COR-L47 (cell line): ENCODE measurements at regions not wholly inside any gene's neighbourhood (a gene's known extent, or its start where the extent isn't known, plus 50 kb on each side); places are given as distances from the start of the nearest gene placed in this dataset.
"Not testable (repeated sequence)": the region's sequence is repeated elsewhere in the genome, so short reads cannot be mapped to it uniquely, and the experiment has no call there.

Source experiments
- DNase-seq: peaks from one replicate; lab custom pipeline; 2025; lab: John Stamatoyannopoulos, UW

DNA sequence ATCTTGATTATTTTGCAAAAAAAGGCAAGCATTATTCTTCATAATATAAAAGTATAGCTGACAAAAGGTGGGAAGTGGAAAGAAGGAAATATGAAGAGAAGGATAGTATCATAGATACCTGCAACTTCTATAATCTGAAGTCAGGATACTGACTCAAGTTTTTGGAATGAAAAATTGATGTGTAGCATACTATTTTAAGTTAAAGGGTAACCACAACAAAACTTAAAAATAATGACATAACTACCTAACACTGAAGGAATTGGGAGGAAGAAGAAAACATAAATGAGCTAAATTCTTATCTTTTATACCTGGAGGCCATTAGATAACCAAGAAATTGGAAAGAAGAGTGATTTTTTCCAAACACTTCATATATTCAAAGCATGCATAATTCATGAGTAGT, 51.8 kb upstream of the TLE1 start:
- no peak for DNase-seq

DNA sequence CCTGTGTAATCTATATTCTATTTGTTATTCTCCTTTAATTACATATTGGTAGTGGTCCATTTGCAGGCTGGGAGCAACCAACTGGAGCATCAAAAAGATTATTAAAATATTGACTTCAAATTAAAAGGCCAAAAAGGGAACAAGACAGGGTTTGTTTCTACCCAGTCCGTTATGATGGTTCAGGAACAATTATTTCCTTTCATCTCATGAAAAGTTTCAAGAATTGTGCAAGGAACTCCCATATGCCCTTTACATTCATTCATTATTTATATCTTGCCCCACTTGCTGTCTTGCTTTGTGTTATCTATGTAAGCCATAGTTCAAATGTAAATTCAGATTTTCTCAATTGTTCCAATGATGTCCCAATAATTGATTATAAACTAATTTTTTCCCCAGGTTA, 58.7 kb upstream of the TLE1 start:
- DNase-seq: no peak

DNA sequence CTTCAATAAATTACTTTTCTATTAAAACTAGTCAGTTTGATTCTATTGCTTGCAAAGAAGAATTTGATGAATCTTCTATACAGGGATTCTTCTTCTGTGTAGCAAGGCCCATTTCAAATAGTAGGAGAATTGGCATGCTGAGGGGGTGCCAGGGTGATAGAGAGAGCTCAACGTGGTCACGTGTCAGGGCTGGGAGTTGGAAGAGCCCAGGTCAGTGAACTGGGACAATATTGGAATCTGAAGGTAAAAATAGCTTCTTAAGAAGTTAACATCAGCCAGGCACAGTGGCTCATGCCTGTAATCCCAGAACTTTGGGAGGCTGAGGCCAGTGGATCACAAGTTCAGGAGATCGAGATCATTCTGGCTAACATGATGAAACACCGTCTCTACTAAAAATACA, 64.1 kb upstream of the TLE1 start:
- no peak for DNase-seq

DNA sequence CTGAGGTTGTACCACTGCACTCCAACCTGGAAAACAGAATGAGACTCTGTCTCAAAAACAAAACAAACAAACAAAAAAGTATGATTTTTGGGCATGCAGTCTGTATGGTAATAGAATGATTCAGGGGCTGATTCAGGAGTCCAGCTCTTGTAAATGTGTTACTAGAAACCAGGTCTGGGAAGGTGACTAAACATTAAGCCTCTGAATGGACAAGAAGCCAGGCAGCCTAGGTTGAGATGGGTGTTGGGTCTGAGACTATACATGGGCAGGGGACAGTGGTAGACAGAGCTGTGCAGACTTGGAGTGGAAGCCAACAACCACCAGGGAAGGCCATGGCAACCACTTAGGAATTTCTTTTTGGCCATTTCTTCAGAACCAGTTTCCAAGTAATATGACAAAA, 64.9 kb upstream of the TLE1 start:
- no peak for DNase-seq

DNA sequence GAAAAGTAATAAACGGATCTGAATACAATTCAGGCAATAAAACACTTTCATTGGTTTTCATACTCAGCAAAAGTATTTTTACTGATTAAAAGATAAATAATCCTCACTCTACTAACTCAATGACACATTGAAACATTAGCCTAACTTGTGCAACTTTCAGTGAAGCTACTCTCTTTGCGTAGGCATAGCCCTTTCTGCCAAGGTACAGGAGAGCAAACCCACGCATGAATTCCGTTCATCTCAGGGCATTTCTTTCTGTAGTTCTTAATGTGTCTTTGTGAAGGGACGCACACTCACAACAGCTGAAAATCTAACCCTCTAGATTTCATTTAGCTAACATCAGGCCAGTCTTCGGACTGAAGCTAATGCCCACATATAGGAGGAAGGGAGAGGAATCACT, 66.4 kb upstream of the TLE1 start:
- no peak for DNase-seq

DNA sequence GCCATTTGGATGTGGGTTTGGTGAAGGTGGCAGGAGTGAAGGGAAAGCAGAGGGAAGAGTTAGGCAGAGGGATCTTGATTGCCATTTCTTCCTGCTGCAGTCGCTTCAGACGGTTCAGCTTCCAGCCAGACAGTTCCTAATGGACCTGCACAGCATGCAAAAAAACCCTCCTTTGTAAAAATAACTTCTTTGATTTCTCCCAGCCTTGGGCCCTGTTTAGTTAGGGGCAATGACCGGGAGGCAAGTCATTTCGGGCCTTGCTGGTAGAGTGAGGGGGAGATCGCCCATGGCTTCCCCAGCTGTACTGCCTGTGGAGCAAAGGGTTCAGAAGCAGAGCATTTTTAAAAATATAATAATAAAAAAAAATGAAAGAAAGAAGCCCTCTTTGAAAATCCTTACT, 67.2 kb upstream of the TLE1 start:
- DNase-seq: no peak

DNA sequence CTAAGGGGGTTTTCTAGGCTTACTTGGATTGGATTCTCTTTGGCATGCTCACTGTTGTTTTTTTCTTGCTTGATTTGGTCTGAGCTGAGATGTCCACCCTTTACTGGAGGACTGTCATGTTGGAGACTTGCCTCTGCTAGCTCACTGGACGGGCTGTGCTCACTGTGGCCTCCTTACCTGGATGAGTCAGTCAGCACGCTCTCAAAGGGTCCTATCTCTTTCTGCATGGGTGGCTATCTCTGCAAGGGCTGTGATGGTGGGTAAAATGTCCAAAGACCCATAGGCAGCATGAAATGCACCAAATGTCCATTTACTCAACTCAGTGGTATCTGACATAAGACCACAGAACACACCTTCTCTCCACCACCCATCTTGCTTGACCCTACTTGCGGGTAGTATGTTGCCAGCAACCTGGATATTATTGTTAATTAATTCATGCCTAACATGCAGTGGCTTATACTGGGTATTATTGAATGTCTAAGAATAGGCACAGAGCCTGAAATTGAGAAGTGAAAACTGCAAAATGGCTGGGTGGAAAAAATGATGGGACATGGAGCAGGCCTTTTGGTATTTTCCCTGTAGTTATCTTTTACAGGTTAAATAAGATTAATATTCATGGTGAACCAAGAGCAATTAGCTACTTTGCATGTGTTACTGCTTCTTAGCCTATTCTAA, 68.9 kb upstream of the TLE1 start:
- no peak for DNase-seq

DNA sequence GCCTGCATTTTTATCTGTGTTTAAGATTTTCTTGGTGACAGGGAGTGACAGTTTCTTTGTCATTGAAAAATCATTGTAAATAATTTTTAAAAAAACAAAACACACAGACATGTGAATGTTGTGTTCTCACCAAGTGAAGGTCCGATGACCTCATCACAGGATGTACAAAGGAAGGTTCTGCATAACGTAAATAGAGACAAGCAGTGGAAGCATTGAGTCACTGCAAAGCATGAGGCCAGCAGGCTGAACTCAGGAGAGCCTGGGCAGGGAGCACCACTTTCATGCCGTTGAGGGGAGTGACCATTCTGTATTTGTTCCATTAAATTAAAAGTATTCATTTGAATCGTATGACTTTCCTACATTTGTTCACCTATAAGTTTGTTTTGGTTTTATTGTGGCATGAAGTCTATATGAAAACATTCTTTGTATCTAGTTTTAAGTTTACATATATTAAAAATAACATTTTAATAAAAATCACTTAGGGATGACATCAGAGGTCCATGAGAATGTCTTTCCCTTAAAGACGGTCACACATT, 70.4 kb upstream of the TLE1 start:
- DNase-seq: no peak

DNA sequence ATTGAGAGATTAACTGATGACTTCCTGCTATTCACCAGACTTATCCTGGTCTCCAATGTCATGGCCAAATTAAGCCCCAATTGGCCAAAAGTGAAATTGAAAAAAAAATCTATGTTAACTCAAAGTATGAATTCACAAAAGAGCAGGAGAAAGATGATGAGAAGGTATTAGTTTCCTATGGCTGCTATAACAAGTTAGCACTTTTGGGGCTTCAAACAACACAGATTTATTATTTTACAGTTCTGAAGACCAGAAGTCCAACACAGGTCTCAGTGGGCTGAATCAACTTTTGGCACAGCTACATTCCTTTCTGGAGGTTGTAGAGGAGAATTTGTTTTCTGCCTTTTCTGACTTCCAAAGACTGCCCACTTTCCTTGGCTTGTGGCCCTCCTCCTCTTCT, 78.6 kb upstream of the TLE1 start:
- no peak for DNase-seq

DNA sequence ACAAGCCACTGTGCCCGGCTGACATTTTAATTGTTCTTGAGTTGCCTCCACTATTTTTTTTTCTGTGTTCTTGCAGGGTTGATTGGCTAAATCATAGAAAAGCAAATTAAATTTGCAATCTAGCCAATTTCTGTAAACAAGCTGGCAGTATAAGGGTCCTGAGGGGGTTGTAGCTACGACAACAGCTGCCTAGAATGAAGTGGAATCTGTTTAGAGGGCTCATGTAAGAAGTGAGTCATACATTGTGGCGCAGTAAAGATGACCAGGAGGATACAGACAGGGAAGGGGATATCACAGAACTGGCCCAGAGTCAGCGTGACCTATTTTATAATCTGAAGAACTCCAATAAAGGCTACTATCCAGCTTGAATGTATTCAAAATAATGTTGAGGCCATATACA, 82.2 kb upstream of the TLE1 start:
- DNase-seq: no peak

DNA sequence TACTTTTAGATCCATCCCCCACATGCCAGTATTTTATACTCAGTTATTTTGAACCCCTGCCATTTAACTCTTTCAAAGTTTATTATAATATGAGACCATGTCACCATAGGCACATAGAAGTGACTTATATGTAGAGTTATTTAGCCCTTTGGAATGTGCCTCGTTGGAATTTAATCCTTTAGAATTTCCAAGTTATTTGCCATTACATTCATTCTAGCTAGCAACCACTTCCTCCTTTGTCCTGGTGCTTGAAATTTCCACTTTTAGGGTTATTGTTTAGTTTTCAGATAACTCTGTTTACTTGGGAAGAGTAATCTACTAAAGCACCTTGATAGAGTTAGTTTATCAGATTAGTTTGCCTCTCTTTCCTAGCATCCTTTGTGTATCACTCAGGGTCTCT, 82.8 kb upstream of the TLE1 start:
- no peak for DNase-seq

DNA sequence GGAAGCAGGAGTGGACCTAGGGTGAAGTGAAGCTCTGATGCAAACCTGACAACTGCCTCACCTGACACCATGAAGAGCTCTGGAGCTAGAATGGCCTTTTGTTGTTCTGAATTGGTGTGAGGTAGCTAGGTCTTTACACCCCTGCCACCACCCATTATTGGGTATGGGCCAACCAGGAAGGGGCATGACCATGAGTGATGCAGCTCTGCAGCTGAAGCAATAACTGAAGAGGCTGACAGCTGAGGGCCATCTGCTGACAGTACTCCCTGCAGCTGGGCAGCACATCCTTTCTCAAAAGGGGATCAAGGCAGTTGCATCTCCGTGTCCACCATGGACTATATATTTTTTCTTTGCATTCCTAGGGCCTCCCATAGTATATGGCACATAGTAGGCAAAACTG, 87.0 kb upstream of the TLE1 start:
- no peak for DNase-seq

DNA sequence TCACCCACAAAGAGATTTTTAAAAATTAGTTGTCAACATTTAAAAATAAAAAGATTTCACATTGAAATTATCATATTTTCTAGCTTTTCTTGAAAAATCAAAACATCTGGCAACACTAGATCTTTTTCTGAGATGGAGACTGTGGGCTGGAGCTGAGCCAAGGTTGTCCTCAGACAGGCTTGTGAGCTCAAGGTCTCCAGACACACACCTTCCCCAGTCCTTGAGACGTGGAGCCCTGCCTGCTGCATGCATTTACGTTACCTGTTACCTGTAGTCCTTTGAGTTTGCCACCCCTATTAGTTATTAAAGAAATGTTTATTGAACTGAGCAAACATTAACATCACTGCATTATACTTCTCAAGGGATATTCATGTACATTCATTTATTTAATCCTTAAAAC, 87.5 kb upstream of the TLE1 start:
- no peak for DNase-seq

DNA sequence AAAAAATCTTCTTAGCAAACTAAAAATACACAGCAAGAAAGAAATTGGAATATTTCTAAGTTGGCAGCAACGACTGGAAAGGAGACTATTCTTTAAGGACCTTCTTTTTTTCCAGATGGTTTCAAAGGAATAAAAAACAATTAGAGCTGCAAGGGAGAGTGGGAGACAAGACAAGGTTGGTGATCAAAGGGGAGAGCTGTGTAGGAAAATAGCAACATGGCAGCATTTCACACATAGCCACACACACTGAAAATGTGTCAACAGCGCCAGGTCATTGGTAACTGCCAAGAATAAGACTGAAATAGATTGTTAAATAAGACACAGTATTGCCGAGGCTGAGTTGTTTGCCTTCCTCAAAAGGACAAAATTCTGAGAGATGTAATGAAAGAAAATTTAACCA, 88.1 kb upstream of the TLE1 start:
- DNase-seq: no peak

DNA sequence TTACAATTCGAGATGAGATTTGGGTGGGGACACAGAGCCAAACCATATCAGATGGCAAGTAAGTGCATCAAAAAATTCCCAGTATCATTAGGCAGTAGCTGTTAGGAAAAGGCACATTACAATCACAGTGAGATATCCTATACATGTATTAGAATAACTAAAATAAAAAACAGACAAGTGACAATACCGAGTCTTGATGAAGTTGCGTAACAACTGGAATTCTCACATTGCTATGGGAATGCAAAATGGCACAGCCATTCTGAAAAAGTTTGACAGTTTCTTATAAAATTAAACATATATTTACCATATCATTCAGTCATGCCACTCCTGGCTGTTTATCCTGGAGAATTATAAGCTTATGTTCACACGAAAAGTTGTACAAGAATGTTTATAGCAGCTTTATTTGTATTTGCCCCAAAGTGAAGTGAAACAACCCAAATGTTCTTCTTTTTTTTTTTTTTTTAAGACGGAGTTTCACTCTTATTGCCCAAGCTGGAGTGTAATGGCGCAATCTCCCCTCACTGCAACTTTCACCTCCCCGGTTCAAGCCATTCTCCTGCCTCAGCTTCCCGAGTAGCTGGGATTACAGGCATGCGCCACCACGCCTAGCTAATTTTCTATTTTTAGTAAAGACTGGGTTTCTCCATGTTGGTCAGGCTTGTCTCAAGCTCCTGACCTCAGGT, 93.1 kb upstream of the TLE1 start:
- no peak for DNase-seq

DNA sequence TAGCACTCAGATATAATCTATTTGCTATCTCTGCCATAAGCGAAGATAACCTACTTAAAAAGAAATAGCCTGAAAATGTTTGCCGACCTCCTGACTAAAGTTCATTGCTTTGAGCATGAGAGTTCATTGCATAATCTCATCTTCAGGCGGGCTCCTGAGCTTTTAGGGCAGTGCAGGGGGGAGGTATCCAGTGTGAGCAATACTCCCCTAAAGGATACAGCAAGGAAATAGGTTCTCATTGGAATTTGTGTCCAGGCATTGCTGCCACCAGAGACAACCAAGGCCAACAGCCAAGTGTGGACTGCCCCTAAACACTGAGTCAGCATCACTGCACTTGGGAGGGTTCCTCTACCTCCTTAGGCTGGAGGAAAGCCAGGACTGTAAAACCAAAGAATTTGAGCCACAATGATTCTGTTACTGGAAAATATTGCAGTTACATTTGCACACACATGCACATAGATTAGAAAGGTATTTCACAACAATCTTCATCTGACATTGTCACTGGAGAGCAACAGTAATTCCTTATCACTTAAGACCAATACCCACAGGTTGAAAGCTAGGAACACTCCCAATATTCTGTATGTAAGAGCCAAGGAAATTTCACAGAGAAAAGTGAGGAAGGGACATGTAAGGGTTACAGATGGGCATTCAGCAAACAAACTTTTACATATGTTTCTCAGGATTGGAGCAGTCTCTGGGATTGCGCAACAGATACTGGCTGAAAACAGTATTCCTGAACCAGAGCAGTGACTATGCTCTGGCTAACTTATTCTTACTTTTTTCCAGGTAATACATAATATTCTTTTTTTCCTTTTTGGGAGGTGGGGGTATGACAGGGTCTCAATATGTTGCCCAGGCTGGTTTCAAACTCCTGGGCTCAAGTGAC, 98.6 kb upstream of the TLE1 start:
- DNase-seq: no peak

DNA sequence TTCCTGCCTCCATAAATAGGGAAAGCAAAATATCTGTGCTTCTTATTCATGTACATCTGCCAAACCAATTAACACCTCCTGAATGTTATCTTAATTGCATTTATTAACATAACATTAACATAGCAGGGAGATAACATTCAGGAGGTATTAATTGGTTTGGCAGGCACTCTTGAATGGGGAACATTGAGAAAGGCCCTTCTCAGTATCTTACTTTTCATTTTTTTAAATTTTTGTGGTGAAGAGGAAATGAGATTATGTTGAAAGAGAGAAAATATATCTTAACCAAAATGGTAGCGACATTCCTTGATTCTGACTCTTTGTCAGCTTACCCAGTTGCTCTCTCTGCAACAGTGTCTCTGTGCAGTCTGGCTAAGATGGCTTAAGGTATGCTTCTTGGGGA, 100.4 kb upstream of the TLE1 start:
- DNase-seq: no peak

DNA sequence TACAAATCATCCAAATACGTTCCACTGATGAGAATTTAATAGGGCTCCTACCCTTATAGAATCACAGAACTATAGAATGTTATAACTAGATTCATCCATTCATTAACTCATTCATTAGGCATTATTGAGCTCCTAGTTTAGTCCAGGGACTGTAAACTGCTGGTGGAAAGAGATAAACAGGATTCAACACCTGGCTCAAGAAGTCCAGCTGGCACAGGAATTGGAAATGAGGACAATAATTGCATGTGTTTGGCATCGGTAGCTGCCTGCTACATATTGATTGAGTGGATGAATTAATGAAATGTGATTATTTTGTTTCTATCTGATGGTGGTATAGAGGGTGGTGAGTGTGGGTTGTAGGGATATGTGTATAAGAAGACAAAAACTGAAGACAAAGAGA, 100.8 kb upstream of the TLE1 start:
- no peak for DNase-seq

DNA sequence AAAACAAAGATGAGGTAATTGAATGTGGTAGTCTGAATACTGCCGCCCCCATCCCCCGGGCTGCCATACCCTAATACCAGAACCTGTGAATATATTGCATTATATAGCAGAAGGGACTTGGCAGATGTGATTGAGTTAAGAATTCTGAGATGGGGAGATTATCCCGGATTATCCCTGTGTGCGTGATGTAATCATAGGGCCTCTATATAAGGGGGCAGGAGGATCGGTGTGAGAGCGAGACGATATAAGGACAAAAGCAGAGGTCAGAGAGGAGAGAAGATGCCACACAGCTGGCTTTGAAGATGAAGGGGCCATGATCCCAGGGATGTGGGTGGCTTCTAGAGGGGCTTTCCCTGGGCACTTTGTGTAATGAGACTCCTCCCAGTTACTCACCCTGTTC, 101.7 kb upstream of the TLE1 start:
- no peak for DNase-seq

DNA sequence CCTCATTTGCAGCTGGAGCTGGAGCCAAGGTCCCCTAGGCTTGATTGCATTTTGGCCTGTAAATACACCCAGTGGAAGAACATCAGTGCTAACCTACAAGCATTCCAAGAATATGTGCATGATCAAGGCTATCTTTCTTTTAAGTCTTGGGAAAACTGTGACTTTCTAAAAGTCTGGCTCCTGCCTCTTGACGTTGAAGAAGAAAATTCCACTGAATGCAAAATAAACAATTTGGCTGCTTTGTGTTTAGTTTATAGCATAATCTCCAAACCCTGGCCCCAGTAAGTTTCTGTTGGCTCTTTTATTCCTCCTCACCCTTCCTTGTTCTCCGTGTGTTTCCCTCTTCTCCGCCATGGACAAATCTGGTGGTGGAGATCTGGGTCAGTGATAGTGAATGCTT, 109.3 kb upstream of the TLE1 start:
- no peak for DNase-seq

DNA sequence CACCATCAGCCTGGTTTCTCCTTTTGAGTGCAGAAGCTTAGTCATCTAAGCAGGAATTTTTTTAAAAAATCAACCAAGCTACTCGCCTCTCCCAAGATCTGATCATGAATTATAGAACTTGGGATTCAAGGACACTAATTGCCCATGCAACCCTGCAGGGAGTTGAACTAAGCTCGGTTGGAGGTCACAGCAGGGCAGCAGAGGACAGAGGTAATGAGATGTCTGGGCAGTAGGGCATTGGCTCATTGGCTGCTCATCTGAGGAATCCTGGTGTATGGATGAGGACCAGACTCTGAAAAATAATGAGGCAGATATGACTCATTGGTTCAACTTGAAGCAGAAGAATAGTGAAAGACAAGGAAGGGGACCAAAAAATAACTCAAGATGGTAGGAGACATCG, 111.8 kb upstream of the TLE1 start:
- no peak for DNase-seq

DNA sequence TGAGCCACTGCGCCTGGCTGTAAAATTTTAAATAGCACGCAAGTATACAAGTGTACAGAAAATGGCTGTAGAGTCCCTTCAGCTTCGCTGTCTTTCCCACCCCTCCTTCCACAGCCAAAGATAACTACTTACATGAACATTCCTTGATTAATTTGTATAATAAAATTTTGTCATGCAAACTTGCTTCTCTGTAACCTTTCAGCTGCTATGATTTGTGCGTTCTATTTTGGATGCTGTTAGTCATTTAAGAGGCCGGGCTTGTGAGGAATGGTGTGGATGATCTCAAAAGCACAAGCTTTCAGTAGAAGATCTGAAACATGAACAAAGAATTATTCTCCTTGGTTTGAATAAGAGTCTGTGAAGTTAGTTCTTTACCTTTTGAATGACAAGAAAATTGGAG, 115.0 kb upstream of the TLE1 start:
- DNase-seq: no peak

DNA sequence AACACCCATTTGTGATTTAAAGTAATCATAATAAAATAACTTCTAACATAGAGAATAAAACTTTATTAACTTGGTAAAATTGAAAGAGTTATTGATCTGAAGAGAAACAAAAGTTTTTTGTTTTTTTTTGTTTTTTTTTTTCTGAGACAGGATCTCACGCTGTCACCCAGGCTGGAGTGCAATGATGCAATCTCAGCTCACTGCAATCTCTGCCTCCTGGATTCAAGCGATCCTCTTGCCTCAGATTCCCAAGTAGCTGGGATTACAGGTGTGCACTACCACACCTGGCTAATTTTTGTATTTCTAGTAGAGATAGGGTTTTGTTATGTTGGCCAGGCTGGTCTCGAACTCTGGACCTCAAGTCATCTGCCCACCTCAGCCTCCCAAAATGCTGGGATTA, 116.5 kb upstream of the SPATA31D4 start:
- DNase-seq: not testable (repeated sequence)
